B cell (primary cell): ENCODE measurements at regions not wholly inside any gene's neighbourhood (a gene's known extent, or its start where the extent isn't known, plus 50 kb on each side); places are given as distances from the start of the nearest gene placed in this dataset.

Experiments
- ATAC-seq: fragments of 200-7000 bp; cut with Tn5 transposase; one replicate; pipeline ENCODE4 v1.10.0; 2021; ENCODE audit warnings: low read depth, mild to moderate bottlenecking, moderate number of reproducible peaks, moderate library complexity
- CTCF ChIA-PET: fragments of 350-600 bp; sonication (Branson Sonifier 250); formaldehyde crosslinking; loops from one replicate; lab custom pipeline; 2021; ENCODE audit warnings: antibody characterized with exemption, inconsistent platforms; lab: Charles Lee
- POLR2A ChIA-PET: fragments of 350-600 bp; sonication (Branson Sonifier 250); formaldehyde crosslinking; loops from one replicate; lab custom pipeline; 2021; ENCODE audit warnings: antibody characterized with exemption; lab: Charles Lee
- DNase-seq: peaks from one replicate; pipeline ENCODE4 v3.0.0; 2013
- H2AFZ ChIP-seq: 2 replicates; pipeline ENCODE4 v1.6.1; 2012; ENCODE audit warnings: mild to moderate bottlenecking, low read depth, low read length; ENCODE audit not compliant: insufficient read depth, poor library complexity, severe bottlenecking
- H3K27ac ChIP-seq, 2 donors: 1 replicate in 1 of 2; 2 replicates in 1 of 2; pipeline ENCODE4 v1.5.1; 2012 to 2013; ENCODE audit warnings: low read length in 2 of 2, mild to moderate bottlenecking in 2 of 2, moderate library complexity in 1 of 2
- H3K27me3 ChIP-seq, 4 experiments: fragments of 200-600 bp in 1 of 4; sonication (generic) in 1 of 4; replicated peaks in 1 of 4; 1 replicate in 2 of 4; 2 replicates in 2 of 4; pipeline versions ENCODE4 v1.6.1 to v1.7.0; 2013 to 2016; ENCODE audit warnings: low read length in 3 of 4, mild to moderate bottlenecking in 2 of 4, mixed read lengths in 1 of 4, moderate library complexity in 1 of 4; ENCODE audit not compliant: insufficient read depth in 4 of 4, control insufficient read depth in 3 of 4; ENCODE audit errors: control extremely low read depth in 1 of 4
- H3K36me3 ChIP-seq, 2 experiments: replicated peaks in 1 of 2; 1 replicate in 1 of 2; 2 replicates in 1 of 2; pipeline versions ENCODE4 v1.6.1 to v1.7.1; 2013; ENCODE audit warnings: low read length in 1 of 2; ENCODE audit not compliant: insufficient read depth in 2 of 2, control insufficient read depth in 1 of 2; ENCODE audit errors: control extremely low read depth in 1 of 2, extremely low read depth in 1 of 2
- H3K4me1 ChIP-seq, 2 donors: fragments of 200-600 bp in 1 of 2; sonication (generic) in 1 of 2; 1 replicate in 1 of 2; 2 replicates in 1 of 2; pipeline versions ENCODE4 v1.5.1 to v1.6.1; 2013 to 2017; ENCODE audit warnings: low read length in 2 of 2; ENCODE audit not compliant: control insufficient read depth in 2 of 2, insufficient read depth in 2 of 2
- H3K4me2 ChIP-seq: replicated peaks from 2 replicates; pipeline ENCODE3; 2012; ENCODE audit warnings: mild to moderate bottlenecking, low read depth, low read length; ENCODE audit not compliant: poor library complexity, severe bottlenecking
- H3K4me3 ChIP-seq, 5 experiments: fragments of 200-600 bp in 1 of 5; sonication (generic) in 1 of 5; 1 replicate in 3 of 5; 2 replicates in 2 of 5; pipeline versions ENCODE4 v1.5.1 to v1.7.0; 2011 to 2016; ENCODE audit warnings: low read length in 4 of 5, mild to moderate bottlenecking in 4 of 5, low read depth in 2 of 5, control low read depth in 1 of 5, moderate library complexity in 1 of 5; ENCODE audit not compliant: insufficient read depth in 1 of 5; ENCODE audit errors: control extremely low read depth in 1 of 5, extremely low read depth in 1 of 5
- H3K79me2 ChIP-seq: fragments of 200-600 bp; sonication (generic); one replicate; pipeline ENCODE4 v1.6.0; 2016; ENCODE audit warnings: low read length; ENCODE audit not compliant: control insufficient read depth, insufficient read depth
- H3K9ac ChIP-seq: fragments of 200-600 bp; sonication (generic); 2 replicates; pipeline ENCODE4 v1.6.1; 2017; ENCODE audit warnings: mild to moderate bottlenecking, low read length, moderate library complexity
- H3K9me3 ChIP-seq, 3 donors: one replicate each; pipeline versions ENCODE4 v1.6.1 to v1.7.1; 2013; ENCODE audit warnings: low read length in 2 of 3; ENCODE audit not compliant: control insufficient read depth in 2 of 3, insufficient read depth in 1 of 3; ENCODE audit errors: control extremely low read depth in 1 of 3
- H4K20me1 ChIP-seq: 2 replicates; pipeline ENCODE4 v1.6.0; 2012; ENCODE audit warnings: mild to moderate bottlenecking, low read length; ENCODE audit not compliant: insufficient read depth, control insufficient read depth, poor library complexity, severe bottlenecking
- H3K27ac Mint-ChIP-seq: one replicate; pipeline ENCODE4 v1.8.0; 2021; ENCODE audit warnings: mixed read lengths
- H3K27me3 Mint-ChIP-seq: one replicate; pipeline ENCODE4 v1.8.0; 2021; ENCODE audit warnings: mixed read lengths
- H3K4me1 Mint-ChIP-seq: one replicate; pipeline ENCODE4 v1.8.0; 2021; ENCODE audit warnings: mixed read lengths
- H3K4me3 Mint-ChIP-seq: one replicate; pipeline ENCODE4 v1.8.0; 2021; ENCODE audit warnings: mixed read lengths
- H3K9me3 Mint-ChIP-seq: one replicate; pipeline ENCODE4 v1.8.0; 2022; ENCODE audit warnings: mixed read lengths; ENCODE audit not compliant: insufficient read depth
- CTCF ChIP-seq: fragments of 200-600 bp; IDR thresholded peaks from one replicate; pipeline ENCODE4 v1.8.0; 2022; ENCODE audit warnings: antibody characterized with exemption, mild to moderate bottlenecking
- EZH2 ChIP-seq: IDR thresholded peaks from 2 replicates; pipeline ENCODE4 v1.6.1; 2012; ENCODE audit warnings: borderline replicate concordance, low read depth, mild to moderate bottlenecking, moderate library complexity, low read length; ENCODE audit not compliant: insufficient read depth, poor library complexity, severe bottlenecking
- whole genome bisulfite sequencing: methylation state at CpG from one replicate; pipeline ENCODE4 v1.1.5; 2013; ENCODE audit warnings: missing lambda C conversion rate; ENCODE audit not compliant: insufficient coverage; 5-methylcytosine and 5-hydroxymethylcytosine counted together
- intact Hi-C: fragments of 100-400 bp; cut with micrococcal nuclease; formaldehyde crosslinking; loops from one replicate; pipeline ENCODE4 v1.10.0; 2022

GRCh38 chr10:8149991-8150390 is 95.5 kb downstream of the GATA3 start:
- TF ChIP-seq EZH2 (no peak), CTCF (no peak)
- Histone ChIP-seq H4K20me1 (no peaks in the 10 kb centered on the region), H3K27me3 (no peaks in the 10 kb centered on the region), H3K4me3 (no peak overlapping the region), H2AFZ (no peak overlapping the region), H3K4me1 (no peaks in the 10 kb centered on the region), H3K9ac (no peak overlapping the region), H3K27ac (no peak overlapping the region), H3K36me3 (no peaks in the 10 kb centered on the region), H3K9me3 (no peaks in the 10 kb centered on the region), H3K4me2 (no peak overlapping the region), H3K79me2 (no peaks in the 10 kb centered on the region)
- Mint-ChIP-seq H3K4me3 (no peak overlapping the region), H3K4me1 (no peaks in the 10 kb centered on the region), H3K27me3 (peaks cover 9% of the 10 kb centered on the region), H3K9me3 (no peaks in the 10 kb centered on the region), H3K27ac (no peak overlapping the region)
- WGBS = 96% methylated on average over 12 of the region's 12 CpGs
- intact Hi-C loops = no loop called here
- ATAC-seq (no peak), DNase-seq (no peak)
- POLR2A ChIA-PET = no interaction called here
- CTCF ChIA-PET = no interaction called here

GRCh38 chr10:8150401-8150905 is 96.0 kb downstream of the GATA3 start:
- CTCF ChIA-PET = no interaction called here
- intact Hi-C loops = no loop called here
- WGBS = 97% methylated on average over 3 of the region's 7 CpGs
- DNase-seq (no peak), ATAC-seq (no peak)
- Mint-ChIP-seq H3K4me3 (no peak overlapping the region), H3K27me3 (peaks cover 9% of the 10 kb centered on the region), H3K9me3 (no peaks in the 10 kb centered on the region), H3K4me1 (no peaks in the 10 kb centered on the region), H3K27ac (no peak overlapping the region)
- H4K20me1 ChIP-seq = no peaks in the 10 kb centered on the region
- H3K27me3 ChIP-seq = no peaks in the 10 kb centered on the region
- no peak overlapping the region for H3K9ac ChIP-seq
- no peaks in the 10 kb centered on the region for H3K4me1 ChIP-seq
- no peak overlapping the region for H3K4me2 ChIP-seq
- H3K79me2 ChIP-seq = no peaks in the 10 kb centered on the region
- H2AFZ ChIP-seq = no peak overlapping the region
- POLR2A ChIA-PET = no interaction called here
- no peaks in the 10 kb centered on the region for H3K36me3 ChIP-seq
- H3K27ac ChIP-seq = no peak overlapping the region
- no peaks in the 10 kb centered on the region for H3K9me3 ChIP-seq
- H3K4me3 ChIP-seq = no peak overlapping the region
- TF ChIP-seq CTCF = no peak
- no peak for TF ChIP-seq EZH2
